Thoracic aorta (tissue), 2 donors: ENCODE measurements at regions not wholly inside any gene's neighbourhood (a gene's known extent, or its start where the extent isn't known, plus 50 kb on each side); places are given as distances from the start of the nearest gene placed in this dataset.
"Not testable (repeated sequence)": the region's sequence is repeated elsewhere in the genome, so short reads cannot be mapped to it uniquely, and the experiment has no call there.

Experiments
- ATAC-seq: fragments of 150-250 bp; one replicate; pipeline ENCODE4 v1.8.0; 2017; ENCODE audit warnings: low read depth; ENCODE audit not compliant: insufficient number of reproducible peaks, low FRiP score
- DNase-seq: peaks from one replicate; pipeline ENCODE4 v3.0.0-alpha.2; 2020; ENCODE audit warnings: low spot score
- H3K27ac ChIP-seq, 2 donors: fragments of 200-600 bp; sonication (generic); 1 replicate in 1 of 2; 2 replicates in 1 of 2; pipeline ENCODE4 v1.5.1; 2016; ENCODE audit warnings: mild to moderate bottlenecking in 2 of 2, moderate library complexity in 2 of 2
- H3K27me3 ChIP-seq: fragments of 200-600 bp; sonication (generic); replicated peaks from 2 replicates; pipeline ENCODE4 v1.6.0; 2016; ENCODE audit warnings: mild to moderate bottlenecking; ENCODE audit not compliant: insufficient read depth
- H3K36me3 ChIP-seq: fragments of 200-600 bp; sonication (generic); one replicate; pipeline ENCODE4 v1.5.1; 2016
- H3K4me1 ChIP-seq, 2 donors: fragments of 200-600 bp; sonication (generic); 1 replicate in 1 of 2; 2 replicates in 1 of 2; pipeline versions ENCODE4 v1.5.1 to v1.6.0; 2016; ENCODE audit warnings: low read depth in 2 of 2, mild to moderate bottlenecking in 1 of 2; ENCODE audit not compliant: control insufficient read depth in 1 of 2
- H3K4me3 ChIP-seq: fragments of 200-600 bp; sonication (generic); 2 replicates; pipeline ENCODE4 v1.5.1; 2016; ENCODE audit warnings: mild to moderate bottlenecking
- H3K9me3 ChIP-seq: fragments of 200-600 bp; sonication (generic); 2 replicates; pipeline ENCODE4 v1.5.1; 2016
- CTCF ChIP-seq: fragments of 200-600 bp; sonication (generic); IDR thresholded peaks from one replicate; pipeline ENCODE4 v1.5.1; 2019; ENCODE audit warnings: antibody characterized with exemption

GRCh38 chr6:103505155-103505518 lies 1354.6 kb downstream of the HACE1 start:
- H3K27ac ChIP-seq: no peak overlapping the region
- H3K4me3 ChIP-seq: no peak overlapping the region
- no peaks in the 10 kb centered on the region for H3K9me3 ChIP-seq
- H3K36me3 ChIP-seq: no peaks in the 10 kb centered on the region
- ATAC-seq: no peak
- H3K27me3 ChIP-seq: no peaks in the 10 kb centered on the region
- no peaks in the 10 kb centered on the region for H3K4me1 ChIP-seq
- no peak for DNase-seq
- TF ChIP-seq CTCF: no peak

- H3K27me3 ChIP-seq: no peaks in the 10 kb centered on the region
- H3K4me1 ChIP-seq: no peaks in the 10 kb centered on the region
- H3K9me3 ChIP-seq: no peaks in the 10 kb centered on the region
- H3K27ac ChIP-seq: no peak overlapping the region
- DNase-seq (no peak), ATAC-seq (no peak)
- no peak overlapping the region for H3K4me3 ChIP-seq
- no peaks in the 10 kb centered on the region for H3K36me3 ChIP-seq
- TF ChIP-seq CTCF: no peak
Observed at GRCh38 chr6:103504501-103505154, 1355.1 kb downstream of the HACE1 start.

GRCh38 chr6:103496588-103496987 lies 1363.1 kb downstream of the HACE1 start:
- H3K4me1 ChIP-seq, H3K27me3 ChIP-seq, H3K4me3 ChIP-seq, DNase-seq, H3K27ac ChIP-seq, ATAC-seq, H3K36me3 ChIP-seq, H3K9me3 ChIP-seq: not testable (repeated sequence)

GRCh38 chr6:103456652-103457051 lies 1403.1 kb downstream of the HACE1 start:
- Histone ChIP-seq H3K9me3 (no peaks in the 10 kb centered on the region), H3K27ac (no peak overlapping the region), H3K36me3 (no peaks in the 10 kb centered on the region), H3K4me3 (no peak overlapping the region), H3K4me1 (no peaks in the 10 kb centered on the region), H3K27me3 (no peaks in the 10 kb centered on the region)
- TF ChIP-seq CTCF: no peak
- ATAC-seq: no peak
- DNase-seq: no peak

GRCh38 chr6:103455275-103455674 lies 1404.4 kb downstream of the HACE1 start:
- no peaks in the 10 kb centered on the region for H3K9me3 ChIP-seq
- no peaks in the 10 kb centered on the region for H3K4me1 ChIP-seq
- no peaks in the 10 kb centered on the region for H3K36me3 ChIP-seq
- ATAC-seq: no peak
- no peak for DNase-seq
- no peak overlapping the region for H3K27ac ChIP-seq
- no peak for TF ChIP-seq CTCF
- no peaks in the 10 kb centered on the region for H3K27me3 ChIP-seq
- no peak overlapping the region for H3K4me3 ChIP-seq

- DNase-seq (no peak), ATAC-seq (no peak)
- no peaks in the 10 kb centered on the region for H3K27me3 ChIP-seq
- no peaks in the 10 kb centered on the region for H3K36me3 ChIP-seq
- H3K27ac ChIP-seq: no peak overlapping the region
- TF ChIP-seq CTCF: no peak
- H3K4me3 ChIP-seq: no peak overlapping the region
- H3K9me3 ChIP-seq: no peaks in the 10 kb centered on the region
- H3K4me1 ChIP-seq: no peaks in the 10 kb centered on the region
Observed at GRCh38 chr6:103409475-103409874, 1450.2 kb downstream of the HACE1 start.
